H1 (cell line): ENCODE measurements at regions not wholly inside any gene's neighbourhood (a gene's known extent, or its start where the extent isn't known, plus 50 kb on each side); places are given as distances from the start of the nearest gene placed in this dataset.

Experiments used
- CTCF ChIA-PET: fragments of 300-600 bp; sonication (Branson Sonifier 250); formaldehyde crosslinking; loops from one replicate; lab custom pipeline; 2021; ENCODE audit not compliant: partially characterized antibody; lab: Charles Lee
- POLR2A ChIA-PET: fragments of 300-600 bp; sonication (Branson Sonifier 250); formaldehyde crosslinking; loops from one replicate; lab custom pipeline; 2021; ENCODE audit warnings: inconsistent platforms; ENCODE audit not compliant: partially characterized antibody; lab: Charles Lee
- DNase-seq, 2 experiments: peaks; one replicate each; pipeline versions ENCODE4 v3.0.0 to v3.0.0-alpha.2; 2010 to 2022; ENCODE audit warnings: low spot score in 2 of 2, low read depth in 1 of 2, mixed read lengths in 1 of 2
- FAIRE-seq: peaks from 2 replicates; lab custom pipeline; 2011; peaks lifted over from hg19 to GRCh38; lab: Jason Lieb, UNC
- H2AFZ ChIP-seq: 2 replicates; pipeline ENCODE4 v1.8.1; 2012; ENCODE audit warnings: low read length, inconsistent platforms
- H2AK5ac ChIP-seq: 2 replicates; pipeline ENCODE4 v1.6.1; 2013; ENCODE audit warnings: low read depth, low read length
- H2BK120ac ChIP-seq: replicated peaks from 2 replicates; pipeline ENCODE3; 2013; ENCODE audit warnings: low read depth, low read length, inconsistent platforms
- H2BK12ac ChIP-seq: 2 replicates; pipeline ENCODE4 v1.6.1; 2013; ENCODE audit warnings: low read depth, low read length
- H2BK15ac ChIP-seq: 2 replicates; pipeline ENCODE4 v1.6.1; 2013; ENCODE audit warnings: low read length
- H2BK20ac ChIP-seq: 2 replicates; pipeline ENCODE4 v1.6.1; 2013; ENCODE audit warnings: low read length
- H2BK5ac ChIP-seq: 2 replicates; pipeline ENCODE4 v1.6.1; 2013; ENCODE audit warnings: low read depth, low read length
- H3K14ac ChIP-seq: 2 replicates; pipeline ENCODE4 v1.6.1; 2013; ENCODE audit warnings: inconsistent platforms; ENCODE audit not compliant: insufficient read length
- H3K18ac ChIP-seq: 2 replicates; pipeline ENCODE4 v1.6.1; 2013; ENCODE audit warnings: low read length; ENCODE audit errors: extremely low read depth
- H3K23ac ChIP-seq: 2 replicates; pipeline ENCODE4 v1.6.1; 2013; ENCODE audit warnings: inconsistent platforms; ENCODE audit not compliant: insufficient read length
- H3K23me2 ChIP-seq: 2 replicates; pipeline ENCODE4 v1.6.1; 2013; ENCODE audit warnings: low read depth, low read length
- H3K27ac ChIP-seq: 2 replicates; pipeline ENCODE4 v1.6.1; 2011; ENCODE audit warnings: low read depth, low read length, inconsistent platforms
- H3K27me3 ChIP-seq, 4 experiments: replicated peaks in 1 of 4; 1 replicate in 1 of 4; 2 replicates in 3 of 4; pipeline versions ENCODE4 v1.6.1 to v1.8.1; 2011 to 2013; ENCODE audit warnings: low read length in 3 of 4, mild to moderate bottlenecking in 3 of 4, inconsistent platforms in 2 of 4, mixed read lengths in 2 of 4, moderate library complexity in 1 of 4; ENCODE audit not compliant: control insufficient read depth in 3 of 4, insufficient read depth in 3 of 4; ENCODE audit errors: extremely low read depth in 1 of 4
- H3K36me3 ChIP-seq, 4 experiments: 2 replicates each; pipeline versions ENCODE4 v1.6.1 to v1.8.1; 2011 to 2013; ENCODE audit warnings: mild to moderate bottlenecking in 4 of 4, low read length in 3 of 4, moderate library complexity in 2 of 4, control low read depth in 1 of 4, inconsistent platforms in 1 of 4; ENCODE audit not compliant: insufficient read depth in 4 of 4, control insufficient read depth in 2 of 4
- H3K4ac ChIP-seq: replicated peaks from 2 replicates; pipeline ENCODE3; 2013; ENCODE audit warnings: low read length, low read depth, mixed read lengths, inconsistent platforms; ENCODE audit not compliant: insufficient read length
- H3K4me1 ChIP-seq, 4 experiments: replicated peaks in 1 of 4; 1 replicate in 1 of 4; 2 replicates in 3 of 4; pipeline versions ENCODE4 v1.6.1 to v1.8.1; 2011 to 2013; ENCODE audit warnings: low read length in 3 of 4, inconsistent platforms in 2 of 4, mixed read lengths in 1 of 4; ENCODE audit not compliant: insufficient read depth in 4 of 4, control insufficient read depth in 3 of 4
- H3K4me2 ChIP-seq, 2 experiments: 2 replicates each; pipeline versions ENCODE4 v1.6.1 to v1.8.1; 2011 to 2013; ENCODE audit warnings: low read depth in 2 of 2, low read length in 2 of 2, control low read depth in 1 of 2, inconsistent platforms in 1 of 2, mild to moderate bottlenecking in 1 of 2; ENCODE audit not compliant: insufficient read depth in 1 of 2
- H3K4me3 ChIP-seq, 4 experiments: fragments of 200-600, 300-600 bp in 1 of 4; sonication (generic), shearing (Covaris generic), sonication (Bioruptor Twin) in 1 of 4; 2 replicates each; pipeline versions ENCODE4 v1.5.1 to v1.8.1; 2011 to 2016; ENCODE audit warnings: low read length in 4 of 4, low read depth in 3 of 4, control low read depth in 2 of 4, inconsistent platforms in 2 of 4, mild to moderate bottlenecking in 2 of 4, mixed read lengths in 1 of 4, moderate library complexity in 1 of 4; ENCODE audit not compliant: insufficient read depth in 2 of 4; ENCODE audit errors: extremely low read depth in 1 of 4
- H3K56ac ChIP-seq: replicated peaks from 2 replicates; pipeline ENCODE3; 2013; ENCODE audit warnings: low read depth, mild to moderate bottlenecking, mixed read lengths, low read length, inconsistent platforms; ENCODE audit not compliant: insufficient read length
- H3K79me1 ChIP-seq: 2 replicates; pipeline ENCODE4 v1.6.1; 2013; ENCODE audit warnings: low read depth, low read length, control low read depth
- H3K79me2 ChIP-seq, 2 experiments: 2 replicates each; pipeline versions ENCODE4 v1.6.1 to v1.8.1; 2012 to 2013; ENCODE audit warnings: low read length in 2 of 2, mild to moderate bottlenecking in 2 of 2, inconsistent platforms in 1 of 2; ENCODE audit not compliant: insufficient read depth in 2 of 2, control insufficient read depth in 1 of 2
- H3K9ac ChIP-seq, 4 experiments: replicated peaks in 1 of 4; 1 replicate in 1 of 4; 2 replicates in 3 of 4; pipeline versions ENCODE4 v1.6.1 to v1.8.1; 2011 to 2013; ENCODE audit warnings: low read depth in 3 of 4, low read length in 3 of 4, control low read depth in 2 of 4, mild to moderate bottlenecking in 2 of 4, moderate library complexity in 2 of 4, inconsistent platforms in 1 of 4; ENCODE audit errors: extremely low read depth in 1 of 4
- H3K9me3 ChIP-seq, 2 experiments: 2 replicates each; pipeline versions ENCODE4 v1.6.1 to v1.8.1; 2012 to 2013; ENCODE audit warnings: mild to moderate bottlenecking in 2 of 2, moderate library complexity in 2 of 2, control low read depth in 1 of 2, inconsistent platforms in 1 of 2, low read depth in 1 of 2, low read length in 1 of 2, mixed read lengths in 1 of 2; ENCODE audit not compliant: insufficient read depth in 2 of 2
- H4K20me1 ChIP-seq, 2 experiments: replicated peaks in 1 of 2; 2 replicates each; pipeline versions ENCODE3 to v1.8.1; 2011 to 2013; ENCODE audit warnings: inconsistent platforms in 2 of 2, low read length in 2 of 2, mild to moderate bottlenecking in 1 of 2; ENCODE audit not compliant: insufficient read depth in 2 of 2, control insufficient read depth in 1 of 2
- H4K5ac ChIP-seq: 2 replicates; pipeline ENCODE4 v1.6.1; 2013; ENCODE audit warnings: low read length, low read depth, mixed read lengths, inconsistent platforms; ENCODE audit not compliant: insufficient read length
- H4K8ac ChIP-seq: 2 replicates; pipeline ENCODE4 v1.8.0; 2013; ENCODE audit warnings: mild to moderate bottlenecking, moderate library complexity, low read length, inconsistent platforms; ENCODE audit not compliant: insufficient read depth; ENCODE audit errors: extremely low read depth
- H4K91ac ChIP-seq: replicated peaks from 2 replicates; pipeline ENCODE3; 2013; ENCODE audit warnings: low read length, mixed read lengths, inconsistent platforms; ENCODE audit not compliant: insufficient read length
- CHD1 ChIP-seq: IDR thresholded peaks from 2 replicates; pipeline ENCODE4 v1.6.1; 2012; ENCODE audit warnings: low read depth, low read length, improper control_type of control experiment
- CTCF ChIP-seq, 3 experiments: IDR thresholded peaks; 1 replicate in 2 of 3; 2 replicates in 1 of 3; pipeline versions ENCODE4 v1.5.1 to v1.6.1; 2011; ENCODE audit warnings: low read length in 3 of 3, mild to moderate bottlenecking in 3 of 3, inconsistent platforms in 2 of 3, low read depth in 1 of 3, moderate library complexity in 1 of 3; ENCODE audit not compliant: insufficient read depth in 1 of 3; ENCODE audit errors: control extremely low read depth in 1 of 3
- MAX ChIP-seq: IDR thresholded peaks from 2 replicates; pipeline ENCODE4 v1.6.1; 2012; ENCODE audit warnings: inconsistent platforms
- NRF1 ChIP-seq: IDR thresholded peaks from 2 replicates; pipeline ENCODE4 v1.6.1; 2011; ENCODE audit warnings: mild to moderate bottlenecking, low read depth, low read length, improper control_type of control experiment
- RBBP5 ChIP-seq: IDR thresholded peaks from 2 replicates; pipeline ENCODE4 v1.7.1; 2012; ENCODE audit warnings: low read depth, mild to moderate bottlenecking, inconsistent platforms, low read length, moderate library complexity, borderline replicate concordance
- RFX5 ChIP-seq: IDR thresholded peaks from 2 replicates; pipeline ENCODE4 v1.6.1; 2011; ENCODE audit warnings: low read depth, low read length, improper control_type of control experiment, borderline replicate concordance
- SAP30 ChIP-seq: fragments of 300-600 bp; sonication (generic); IDR thresholded peaks from 2 replicates; pipeline ENCODE4 v1.7.1; 2012; ENCODE audit warnings: low read length, moderate library complexity, mild to moderate bottlenecking, inconsistent platforms; ENCODE audit not compliant: insufficient read depth, insufficient replicate concordance
- SIN3A ChIP-seq, 2 experiments: IDR thresholded peaks in 1 of 2; conservative IDR thresholded peaks in 1 of 2; 2 replicates each; pipeline ENCODE4 v1.6.1; 2011 to 2012; ENCODE audit warnings: low read length in 2 of 2, improper control_type of control experiment in 1 of 2, low read depth in 1 of 2, mild to moderate bottlenecking in 1 of 2
- WGBS, 2 experiments: shearing (Covaris generic) in 1 of 2; methylation state at CpG; one replicate each; pipeline versions ENCODE4 v1.1.6 to v1.1.7; 2013 to 2015; ENCODE audit warnings: low lambda C conversion rate in 2 of 2, mixed read lengths in 2 of 2, inconsistent platforms in 1 of 2, low coverage in 1 of 2, missing lambda C conversion rate in 1 of 2; ENCODE audit not compliant: insufficient replicate concordance in 2 of 2, insufficient coverage in 1 of 2, insufficient read length in 1 of 2; ENCODE audit errors: extremely low coverage in 1 of 2, missing lambda C conversion rate in 1 of 2; 5-methylcytosine and 5-hydroxymethylcytosine counted together
- TF ChIP-seq, protein P1 (sequence below): IDR thresholded peaks from 2 replicates; pipeline ENCODE4 v1.6.1; 2011; ENCODE audit warnings: low read length, improper control_type of control experiment

- H2AK5ac ChIP-seq = no peak overlapping the region
- H3K36me3 ChIP-seq = no peaks in the 10 kb centered on the region
- H2BK120ac ChIP-seq = no peak overlapping the region
- no peak overlapping the region for H3K14ac ChIP-seq
- no peak overlapping the region for H2BK12ac ChIP-seq
- H4K20me1 ChIP-seq = no peaks in the 10 kb centered on the region
- DNase-seq (no peak), FAIRE-seq (no peak)
- no peak overlapping the region for H3K23ac ChIP-seq
- no peak overlapping the region for H3K9ac ChIP-seq
- no peak overlapping the region for H3K4me2 ChIP-seq
- no peaks in the 10 kb centered on the region for H3K27me3 ChIP-seq
- H2BK15ac ChIP-seq = no peak overlapping the region
- ChIA-PET POLR2A (no interaction called here), CTCF (no interaction called here)
- no peak overlapping the region for H4K91ac ChIP-seq
- no peak overlapping the region for H3K4ac ChIP-seq
- peaks cover 9% of the 10 kb centered on the region; the same call in 1 of the 2 replicates for H3K23me2 ChIP-seq
- H4K8ac ChIP-seq = no peak overlapping the region
- no peak overlapping the region for H4K5ac ChIP-seq
- H2BK20ac ChIP-seq = no peak overlapping the region
- no peak overlapping the region for H3K27ac ChIP-seq
- H2BK5ac ChIP-seq = no peak overlapping the region
- H3K4me3 ChIP-seq = no peak overlapping the region
- H2AFZ ChIP-seq = no peak overlapping the region
- no peaks in the 10 kb centered on the region for H3K79me2 ChIP-seq
- 94% methylated on average over 4 of the region's 4 CpGs; no CpG with 5 or more reads in 1 of the 2 experiments for WGBS, 2 experiments
- H3K4me1 ChIP-seq = peaks cover 0 to 6% (median 5%) of the 10 kb centered on the region in 4 experiments; a peak in 2 of 7 replicates
- H3K56ac ChIP-seq = no peak overlapping the region
- no peaks in the 10 kb centered on the region for H3K79me1 ChIP-seq
- no peaks in the 10 kb centered on the region for H3K9me3 ChIP-seq
- H3K18ac ChIP-seq = no peak overlapping the region
- no peak for TF ChIP-seq CHD1
- TF ChIP-seq CTCF (IDR thresholded peaks at IDR 0.05; ENCODE audit: control extremely low read depth in 1 of 3, insufficient read depth in 1 of 3, low read depth in 1 of 3, low read length in 3 of 3) = no peak
- TF ChIP-seq RFX5 = no peak
- no peak for TF ChIP-seq MAX
- no peak for TF ChIP-seq RBBP5
- no peak for TF ChIP-seq SAP30
- no peak for TF ChIP-seq SIN3A (conservative IDR thresholded peaks at IDR 0.05 in 1 of 2, IDR thresholded peaks at IDR 0.05 in 1 of 2; ENCODE audit: low read depth in 1 of 2, low read length in 2 of 2)
- TF ChIP-seq, protein P1, sequence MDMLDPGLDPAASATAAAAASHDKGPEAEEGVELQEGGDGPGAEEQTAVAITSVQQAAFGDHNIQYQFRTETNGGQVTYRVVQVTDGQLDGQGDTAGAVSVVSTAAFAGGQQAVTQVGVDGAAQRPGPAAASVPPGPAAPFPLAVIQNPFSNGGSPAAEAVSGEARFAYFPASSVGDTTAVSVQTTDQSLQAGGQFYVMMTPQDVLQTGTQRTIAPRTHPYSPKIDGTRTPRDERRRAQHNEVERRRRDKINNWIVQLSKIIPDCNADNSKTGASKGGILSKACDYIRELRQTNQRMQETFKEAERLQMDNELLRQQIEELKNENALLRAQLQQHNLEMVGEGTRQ = no peak
- no peak for TF ChIP-seq NRF1
These were observed 124.5 kb upstream of the MAF start for GRCh38 chr16:79725051-79725450.
